Islet of Langerhans (tissue), 1 donor: ENCODE measurements at regions not wholly inside any gene's neighbourhood (a gene's known extent, or its start where the extent isn't known, plus 50 kb on each side); places are given as distances from the start of the nearest gene placed in this dataset.
"Not testable (repeated sequence)": the region's sequence is repeated elsewhere in the genome, so short reads cannot be mapped to it uniquely, and the experiment has no call there.

ENCODE experiments used
- FAIRE-seq: peaks from one replicate; lab custom pipeline; 2011; peaks lifted over from hg19 to GRCh38; lab: Jason Lieb, UNC

GRCh38 chr2:34677591-34677990 lies 1078.5 kb upstream of the FAM98A start:
- FAIRE-seq, result not testable (repeated sequence)

- FAIRE-seq, result not testable (repeated sequence)
Observed at GRCh38 chr2:34677119-34677531, 1078.0 kb upstream of the FAM98A start.

DNA sequence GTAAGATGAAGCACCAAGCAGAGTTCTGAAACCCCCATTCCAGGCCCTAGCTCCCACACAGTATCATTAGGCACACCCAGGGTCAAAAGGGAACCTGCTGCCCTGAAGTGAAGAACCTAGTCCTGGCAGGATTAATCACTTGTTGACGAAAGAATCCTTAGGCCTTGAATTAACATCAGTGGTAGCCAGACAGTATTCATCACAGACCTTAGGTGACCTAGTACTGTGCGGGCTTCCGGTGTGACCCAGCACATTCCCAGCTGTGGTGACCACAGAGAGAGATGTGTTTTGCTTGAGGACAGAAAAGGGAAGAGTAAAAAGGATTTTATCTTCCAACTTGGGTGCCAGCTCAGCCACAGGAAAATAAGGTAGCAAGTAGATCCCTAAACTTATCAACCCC lies 1071.4 kb upstream of the FAM98A start:
- FAIRE-seq, result no peak

GRCh38 chr2:34666821-34667220 lies 1067.7 kb upstream of the FAM98A start:
- FAIRE-seq, result no peak

- FAIRE-seq, result no peak
Observed at GRCh38 chr2:34664266-34664665, 1065.2 kb upstream of the FAM98A start.

DNA sequence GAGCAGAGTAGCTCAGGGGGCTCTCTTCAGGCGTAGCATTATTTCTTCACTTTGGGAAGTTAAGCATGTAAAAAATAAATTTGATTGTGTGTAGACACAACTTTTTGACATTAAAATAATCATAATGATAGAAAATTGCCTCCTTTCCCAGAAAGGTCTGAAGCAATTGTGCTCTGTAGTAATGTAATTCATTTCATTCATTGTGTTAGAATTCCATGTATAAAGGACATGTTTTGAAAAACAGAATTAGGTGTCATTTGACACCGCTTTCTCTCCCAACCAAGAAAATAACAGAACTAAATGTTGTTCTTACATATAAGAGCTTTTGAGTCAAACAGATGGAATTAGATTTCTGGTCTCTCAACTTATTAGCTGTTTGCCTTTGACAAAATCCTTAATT lies 1064.2 kb upstream of the FAM98A start:
- FAIRE-seq, result no peak

DNA sequence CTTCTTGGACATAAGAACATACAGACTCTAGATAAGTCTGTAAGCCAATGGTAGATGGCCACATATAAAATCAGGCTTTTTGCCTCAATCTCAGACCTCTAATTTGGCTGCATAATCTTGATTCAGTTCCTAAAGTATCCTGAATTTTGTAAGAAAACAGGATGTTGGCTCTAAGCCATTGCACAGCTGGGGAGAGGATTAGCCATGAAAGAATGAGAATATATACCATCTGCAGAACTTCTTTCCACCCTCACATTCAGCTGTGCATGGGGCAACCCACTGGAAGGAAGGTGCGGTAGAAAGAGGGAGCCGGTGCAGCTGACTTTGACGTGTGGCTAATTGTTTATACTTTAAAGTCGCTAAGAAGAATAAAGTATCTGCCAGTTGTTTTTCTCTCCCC lies 1061.6 kb upstream of the FAM98A start:
- FAIRE-seq, result no peak

GRCh38 chr2:34656632-34657031 lies 1057.5 kb upstream of the FAM98A start:
- FAIRE-seq, result no peak

DNA sequence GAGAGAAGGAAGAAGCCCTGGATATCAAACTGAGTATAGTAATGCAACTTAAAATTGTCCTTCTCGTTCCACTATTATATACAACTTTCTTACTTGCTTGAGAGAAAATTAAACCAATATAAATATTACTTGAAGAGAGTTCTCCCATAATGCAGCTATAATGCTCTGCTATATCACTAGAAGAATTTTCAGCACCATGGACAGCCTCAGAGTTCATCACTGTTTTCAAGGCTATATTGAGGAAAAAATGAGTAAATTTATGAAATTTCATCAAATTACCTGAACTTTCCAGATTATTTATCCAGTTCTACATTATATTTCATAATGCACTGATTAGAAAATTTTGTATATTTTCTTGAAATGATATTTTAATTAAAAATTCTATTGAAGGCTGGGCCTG lies 1053.5 kb upstream of the FAM98A start:
- no peak for FAIRE-seq

- FAIRE-seq, result peak; percentile 9
Observed at GRCh38 chr2:34646901-34647300, 1047.8 kb upstream of the FAM98A start.

GRCh38 chr2:34632327-34632726 lies 1033.2 kb upstream of the FAM98A start:
- no peak for FAIRE-seq

GRCh38 chr2:34627003-34627402 lies 1027.9 kb upstream of the FAM98A start:
- FAIRE-seq, result no peak

DNA sequence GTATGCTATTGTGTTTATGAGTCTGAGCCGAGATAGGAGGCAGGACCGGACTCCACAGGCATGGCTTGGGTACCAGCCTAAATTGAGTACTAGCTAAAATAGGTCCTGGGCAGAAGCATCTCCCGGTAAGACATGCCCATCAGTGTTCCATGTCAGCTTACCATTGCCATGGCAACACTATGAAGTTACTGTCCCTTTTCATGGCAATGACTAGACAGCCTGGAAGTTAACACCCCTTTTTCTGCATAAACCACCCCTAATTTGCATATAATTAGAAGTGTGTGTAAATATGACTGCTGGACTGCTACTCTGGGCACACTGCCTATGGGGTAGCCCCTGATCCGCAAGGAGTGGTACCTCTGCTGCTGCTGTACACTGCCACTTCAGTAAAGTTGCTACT lies 1005.1 kb upstream of the FAM98A start:
- no peak for FAIRE-seq

DNA sequence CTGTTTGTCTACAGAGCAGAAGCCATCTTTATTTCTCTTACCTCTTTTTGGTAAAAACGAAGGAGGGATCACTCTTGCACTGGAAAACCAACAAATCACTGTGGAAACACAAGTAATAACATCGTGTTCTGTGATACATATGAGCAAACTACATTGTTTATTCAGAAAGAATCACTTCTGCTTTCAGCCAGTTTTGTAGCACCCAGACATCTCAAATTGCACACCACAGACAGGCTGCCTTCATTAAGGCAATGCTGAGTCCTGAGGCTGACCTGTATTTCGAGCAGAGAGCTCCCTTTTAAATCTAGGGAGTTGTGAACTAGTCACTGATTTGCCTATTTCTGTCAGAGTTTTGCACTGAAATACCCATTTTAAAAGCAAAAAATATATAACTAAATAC lies 1003.2 kb upstream of the FAM98A start:
- no peak for FAIRE-seq

DNA sequence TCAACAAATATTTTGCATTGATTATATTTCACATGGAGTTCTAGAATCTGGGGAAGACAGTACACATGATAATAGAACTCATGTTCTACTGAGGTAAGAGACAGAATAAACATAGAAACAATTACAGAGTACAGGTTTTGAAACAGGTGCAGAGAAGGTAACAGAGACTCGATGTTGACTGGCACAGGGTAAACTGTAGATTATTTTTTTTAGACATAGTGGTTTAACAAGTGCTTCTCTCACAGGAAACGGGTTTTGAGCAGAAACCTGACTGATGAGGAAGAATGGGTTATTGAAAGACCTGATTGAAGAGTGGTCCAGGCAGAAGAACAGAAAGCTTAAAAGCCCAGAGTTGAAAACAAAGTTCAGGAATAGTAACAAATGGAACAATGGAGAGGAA lies 1002.5 kb upstream of the FAM98A start:
- no peak for FAIRE-seq

DNA sequence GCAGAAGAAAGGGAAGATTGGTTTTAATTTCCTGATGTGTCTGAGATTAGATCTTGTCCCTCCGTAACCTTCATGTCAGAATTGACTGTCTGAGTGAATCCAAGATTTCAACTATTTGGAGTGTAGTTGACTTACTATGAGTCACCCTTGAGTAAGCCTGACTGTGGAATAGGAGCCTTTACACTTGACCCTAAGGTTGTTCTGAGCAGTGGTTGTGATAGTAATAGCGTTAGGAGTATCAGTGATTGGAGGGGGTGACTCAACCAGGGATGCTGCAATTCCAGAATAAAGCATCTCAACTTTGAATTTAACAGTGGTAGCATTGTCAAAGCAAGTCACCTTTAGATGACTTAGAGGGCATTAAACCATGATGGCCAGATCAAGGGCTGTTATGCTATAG lies 979.5 kb upstream of the FAM98A start:
- FAIRE-seq, result no peak

- FAIRE-seq, result peak; percentile 36
Observed at GRCh38 chr2:34570266-34570872, 971.3 kb upstream of the FAM98A start.

- no peak for FAIRE-seq
Observed at GRCh38 chr2:34567128-34567527, 968.0 kb upstream of the FAM98A start.

- no peak for FAIRE-seq
Observed at GRCh38 chr2:34552337-34552736, 953.2 kb upstream of the FAM98A start.

DNA sequence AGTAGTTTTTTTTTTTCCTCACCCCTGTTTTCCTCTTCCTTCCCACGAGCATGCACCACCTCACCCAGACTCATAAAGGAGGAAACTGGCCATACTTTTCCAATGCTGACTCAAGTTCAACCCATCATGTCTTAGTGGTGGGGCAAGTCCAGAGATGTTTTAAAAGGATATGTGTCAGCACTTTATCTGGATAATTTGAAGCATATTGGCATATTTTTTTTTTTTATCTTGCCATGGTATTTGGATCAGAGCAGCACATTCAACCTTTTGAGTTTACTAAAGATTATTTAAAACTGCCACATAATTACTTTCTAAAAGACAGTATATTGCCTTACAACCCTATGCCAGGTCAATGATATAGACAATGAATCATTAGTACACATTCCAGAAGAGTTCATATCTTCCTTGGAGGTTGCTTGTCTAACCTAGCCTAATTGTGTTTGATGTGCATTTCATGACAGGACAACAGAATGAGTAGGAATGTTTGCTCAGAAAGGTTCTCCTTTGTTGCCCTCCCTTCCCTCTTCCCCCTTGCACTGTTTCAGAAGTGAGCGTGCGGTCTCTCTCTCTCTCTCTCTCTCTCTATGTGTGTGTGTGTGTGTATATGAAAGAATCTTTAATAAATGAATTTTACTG lies 950.7 kb upstream of the FAM98A start:
- no peak for FAIRE-seq

DNA sequence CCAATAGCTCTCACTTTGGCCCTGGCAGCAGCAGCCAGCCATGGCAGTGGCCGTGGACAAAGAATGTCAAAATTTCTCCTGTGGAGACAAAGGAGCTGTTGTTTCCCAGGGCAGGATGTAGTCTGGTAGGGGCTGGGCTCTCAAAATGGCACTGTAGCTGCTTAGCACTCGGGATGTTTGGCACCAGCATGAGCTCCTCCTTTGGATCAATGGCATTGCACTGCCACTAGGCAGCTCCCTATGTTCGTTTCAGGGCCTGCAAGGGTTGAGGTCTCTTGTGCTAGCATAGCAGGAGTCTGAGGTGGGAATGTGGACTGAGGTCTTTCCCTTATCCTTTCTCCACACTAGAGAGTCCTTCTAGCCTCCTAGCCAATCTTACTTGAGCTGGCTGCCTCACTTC lies 948.8 kb upstream of the FAM98A start:
- FAIRE-seq, result no peak

DNA sequence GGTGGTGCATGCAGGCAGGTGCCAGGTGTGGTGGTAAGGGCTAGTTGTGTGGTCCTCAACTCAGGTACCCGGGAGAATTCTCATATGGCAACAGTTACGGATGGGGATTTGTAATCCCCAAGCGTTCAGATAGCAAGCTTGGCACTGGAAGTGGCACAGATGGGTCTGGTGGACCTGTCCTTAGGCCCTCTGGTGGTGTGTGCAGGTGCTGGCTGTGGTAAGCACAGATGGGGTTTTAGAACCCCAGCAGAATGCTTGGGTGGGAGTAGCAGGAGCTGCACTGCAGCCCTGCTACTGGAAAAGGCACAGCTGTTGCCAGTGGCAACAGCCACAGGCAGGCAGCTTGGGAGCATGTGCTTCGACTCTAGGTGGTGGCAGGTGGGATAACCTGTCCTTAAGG lies 948.2 kb upstream of the FAM98A start:
- FAIRE-seq, result no peak

- FAIRE-seq, result no peak
Observed at GRCh38 chr2:34545486-34546136, 946.5 kb upstream of the FAM98A start.

GRCh38 chr2:34534761-34535160 lies 935.7 kb upstream of the FAM98A start:
- no peak for FAIRE-seq
